Hindlimb muscle (tissue), 1 donor: ENCODE measurements at regions not wholly inside any gene's neighbourhood (a gene's known extent, or its start where the extent isn't known, plus 50 kb on each side); places are given as distances from the start of the nearest gene placed in this dataset.
A peak's percentile ranks its signal among the peaks of the same experiment; 100 is the strongest.

Source experiments
- DNase-seq: peaks from one replicate; pipeline ENCODE4 v3.0.0-alpha.2; 2013

DNA sequence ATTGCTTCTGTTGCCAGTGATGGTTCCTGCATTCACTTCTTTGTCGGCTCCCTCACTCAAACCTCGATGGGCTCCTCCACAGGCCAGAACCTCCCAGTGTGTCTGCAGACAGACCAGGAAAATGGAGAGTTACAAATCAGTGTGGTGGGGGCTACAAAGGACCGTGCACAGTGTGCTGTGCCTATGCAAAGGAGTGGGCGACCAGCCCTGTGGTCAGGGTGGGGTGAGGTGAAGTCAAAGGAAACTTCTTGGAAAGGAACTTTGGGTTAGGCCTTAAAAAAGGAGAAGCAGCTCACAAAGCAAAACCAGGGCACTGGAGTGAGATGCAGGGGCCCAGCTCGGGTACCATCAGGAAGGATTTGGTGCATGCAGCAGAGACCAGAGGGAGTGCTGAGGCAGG lies 304.3 kb upstream of the ZMIZ1 start:
- DNase-seq = no peak

DNA sequence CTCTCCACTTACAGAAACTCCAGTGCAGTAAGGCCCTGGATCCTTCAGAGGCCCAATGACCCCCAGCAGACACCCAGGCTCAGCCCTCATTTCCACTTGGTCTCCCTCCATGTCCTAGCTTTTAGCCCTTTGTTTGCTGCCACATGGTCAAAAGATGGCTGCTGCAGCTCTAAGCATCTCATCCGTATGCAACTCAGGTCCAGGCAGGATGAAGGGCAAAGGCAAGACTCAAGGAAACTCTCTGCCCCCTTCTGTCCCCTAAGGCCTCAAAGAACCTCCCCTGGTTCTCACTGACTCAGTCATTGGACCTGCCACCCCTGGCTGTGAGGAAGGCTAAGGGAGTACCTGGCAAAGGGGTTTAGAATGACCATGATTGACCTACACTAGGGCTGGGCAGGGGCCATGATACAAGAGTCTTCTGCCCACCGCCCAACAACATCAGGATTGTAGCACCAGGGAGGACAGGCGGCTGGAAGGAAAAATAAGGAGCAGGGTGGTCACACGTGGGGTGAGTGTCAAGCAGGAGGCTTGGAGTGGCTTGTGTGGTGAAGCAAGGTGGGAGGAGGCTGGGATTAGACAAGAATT lies 303.8 kb upstream of the ZMIZ1 start:
- no peak for DNase-seq

DNA sequence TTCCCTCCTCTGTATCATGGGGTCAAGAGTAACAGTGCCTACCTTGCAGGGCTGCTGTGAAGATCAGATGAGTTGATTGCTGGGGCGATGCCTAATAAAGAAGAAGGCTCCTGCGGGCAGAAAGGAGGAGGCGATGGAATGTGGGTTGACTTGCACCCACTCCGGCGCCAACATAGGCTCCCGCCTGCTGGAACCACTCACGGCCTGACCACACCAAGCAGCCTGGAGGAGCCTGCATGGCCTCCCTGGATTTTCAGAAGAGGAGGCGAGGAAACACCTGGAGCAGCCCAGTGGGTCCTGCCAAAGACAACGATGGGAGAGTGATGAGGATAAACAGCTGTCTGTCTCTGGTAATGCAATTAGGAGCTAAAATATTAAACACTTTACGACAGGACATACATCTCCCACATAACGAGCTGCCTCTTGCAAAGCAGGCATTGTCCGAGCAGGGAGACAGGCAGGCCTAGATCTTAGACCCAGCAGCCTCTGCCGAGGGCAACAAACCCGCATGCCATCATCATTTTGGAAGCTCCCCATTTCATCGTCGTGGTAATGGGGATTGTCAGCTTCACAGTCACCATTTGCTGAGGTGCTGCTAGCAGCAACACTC lies 302.9 kb upstream of the ZMIZ1 start:
- DNase-seq = no peak

DNA sequence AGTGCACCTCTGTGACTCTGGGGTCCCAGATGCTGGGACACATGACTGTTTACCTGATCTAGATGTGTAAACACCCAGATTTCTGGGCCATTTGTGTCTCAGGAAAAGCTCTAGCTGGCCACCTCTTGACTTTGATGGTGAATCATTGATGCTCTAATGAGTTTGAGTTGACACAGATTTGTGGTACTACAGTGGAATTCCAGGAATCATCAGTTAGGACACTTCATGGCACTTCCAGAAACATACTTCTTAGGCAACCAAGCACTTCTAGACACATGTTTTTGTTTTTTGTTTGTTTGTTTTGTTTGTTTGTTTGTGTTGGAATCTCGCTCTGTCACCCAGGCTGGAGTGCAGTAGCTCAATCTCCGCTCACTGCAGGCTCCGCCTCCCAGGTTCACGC lies 302.2 kb upstream of the ZMIZ1 start:
- DNase-seq = no peak

DNA sequence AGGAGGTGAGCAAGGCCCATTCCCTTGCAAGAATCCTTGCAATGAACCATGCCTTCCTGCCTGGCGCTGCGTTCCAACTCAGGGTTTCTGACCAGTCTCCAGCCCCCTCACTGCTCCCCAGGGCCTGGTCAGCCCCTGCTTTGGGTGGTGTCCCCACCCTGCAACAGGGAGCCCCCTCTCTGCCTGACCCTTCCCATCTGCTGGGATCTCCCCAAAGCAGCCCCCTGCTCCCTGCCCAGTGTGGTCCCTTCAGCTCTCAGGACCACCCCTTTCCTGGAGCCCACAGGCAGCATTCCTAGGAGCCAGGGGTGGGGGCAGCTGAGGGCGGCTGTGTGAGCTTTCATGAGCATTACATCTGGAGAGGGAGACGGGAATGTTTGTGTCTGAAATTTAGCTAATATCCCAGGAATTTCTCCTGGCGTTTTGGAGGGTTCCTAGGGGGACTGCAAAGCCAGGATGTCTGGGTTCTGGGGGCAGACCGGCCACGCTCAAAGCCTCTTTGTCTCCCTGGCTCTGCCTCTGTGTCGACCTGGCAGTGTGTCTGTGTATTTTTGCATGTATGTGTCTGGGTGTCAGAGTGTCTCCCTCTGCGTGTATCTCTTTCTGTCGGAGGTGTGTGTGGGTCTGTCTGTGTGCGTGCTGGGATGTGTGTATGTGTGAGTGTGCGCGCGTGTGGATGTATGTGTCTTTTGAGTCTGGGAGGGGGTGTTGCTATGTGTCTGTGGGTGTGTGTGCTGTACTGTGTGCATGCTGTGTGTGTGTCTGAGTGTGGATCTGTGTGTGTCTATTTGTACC lies 300.5 kb upstream of the ZMIZ1 start:
- no peak for DNase-seq

DNA sequence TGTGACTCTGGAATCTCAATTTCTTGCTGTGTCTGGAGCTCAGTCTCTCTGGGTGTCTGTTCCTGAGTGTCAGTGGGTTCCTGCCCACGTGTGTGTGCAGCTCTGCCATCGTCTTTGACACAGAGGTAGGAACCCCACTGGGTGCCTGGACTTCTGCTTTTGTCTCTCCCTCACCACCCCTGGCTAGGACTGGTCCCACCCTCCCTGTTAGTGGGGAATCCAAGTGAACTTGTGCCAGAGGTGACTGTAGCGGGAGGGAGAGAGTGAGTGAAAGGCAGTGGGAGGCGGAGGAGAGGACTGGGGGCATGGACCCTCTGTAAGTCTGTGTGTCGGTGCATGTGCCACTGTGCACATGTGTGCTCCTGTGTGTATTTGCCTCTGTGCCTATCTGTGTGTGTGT lies 299.9 kb upstream of the ZMIZ1 start:
- DNase-seq = no peak

DNA sequence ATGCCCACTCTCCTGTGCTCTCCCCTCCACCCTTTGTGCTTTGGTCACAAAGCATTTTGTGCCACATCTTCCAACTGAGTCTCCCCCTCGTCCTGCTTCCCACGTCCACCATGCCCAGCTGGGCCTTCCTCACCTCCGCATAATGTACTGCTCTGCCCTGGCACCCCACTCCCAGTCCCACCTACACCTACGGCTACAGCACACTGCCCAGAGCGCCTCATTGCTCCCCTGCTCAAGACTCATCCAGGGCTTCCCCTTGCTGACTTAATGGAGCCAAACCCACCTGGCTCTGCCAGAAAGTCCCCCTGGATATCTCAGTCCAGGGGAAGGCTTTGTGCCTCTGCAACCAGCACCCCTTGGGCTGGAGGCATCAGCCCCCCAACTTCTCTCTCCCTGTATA lies 299.2 kb upstream of the ZMIZ1 start:
- no peak for DNase-seq

DNA sequence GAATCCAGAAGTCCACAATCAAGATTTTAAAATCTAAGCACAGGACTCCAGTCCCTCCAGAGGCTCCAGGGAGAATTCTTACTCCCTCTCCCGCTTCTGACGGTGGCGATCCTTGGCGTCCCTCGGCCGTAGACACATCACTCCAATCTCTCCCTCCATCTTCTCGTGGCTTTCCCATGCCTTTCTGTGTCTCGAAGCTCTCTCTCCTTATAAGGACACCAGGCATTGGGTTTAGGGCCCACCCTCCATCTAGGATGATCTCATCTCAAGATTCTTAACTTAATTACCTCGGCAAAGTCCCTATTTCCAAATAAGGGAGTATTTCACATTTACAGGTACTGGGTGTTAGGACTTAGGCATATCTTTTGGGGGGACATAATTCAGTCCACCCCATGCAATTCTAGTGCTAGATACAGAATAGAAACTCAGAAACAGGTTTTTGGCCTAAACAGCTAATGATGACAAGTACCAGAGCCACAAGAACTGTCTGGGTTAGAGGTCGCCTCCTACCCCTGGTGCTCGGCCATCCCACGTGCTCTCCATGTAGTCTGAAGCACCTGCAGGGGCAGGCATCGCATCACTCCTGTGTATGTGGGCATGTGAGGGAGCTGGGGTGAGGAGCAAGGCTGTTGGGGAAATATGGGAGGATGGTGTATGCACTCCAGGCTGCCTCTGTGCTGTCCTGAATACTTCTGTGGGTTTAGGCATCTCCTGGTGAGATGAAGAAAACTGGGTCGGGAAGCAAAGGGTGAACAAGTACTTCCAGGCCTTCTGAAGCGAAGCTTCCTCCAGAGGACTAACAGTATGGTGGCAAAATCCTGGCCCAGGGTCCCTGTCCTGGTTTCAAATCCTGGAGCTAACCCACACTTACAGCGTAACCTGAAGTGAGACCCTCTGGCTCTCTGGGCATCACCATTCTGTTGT lies 298.3 kb upstream of the ZMIZ1 start:
- no peak for DNase-seq

DNA sequence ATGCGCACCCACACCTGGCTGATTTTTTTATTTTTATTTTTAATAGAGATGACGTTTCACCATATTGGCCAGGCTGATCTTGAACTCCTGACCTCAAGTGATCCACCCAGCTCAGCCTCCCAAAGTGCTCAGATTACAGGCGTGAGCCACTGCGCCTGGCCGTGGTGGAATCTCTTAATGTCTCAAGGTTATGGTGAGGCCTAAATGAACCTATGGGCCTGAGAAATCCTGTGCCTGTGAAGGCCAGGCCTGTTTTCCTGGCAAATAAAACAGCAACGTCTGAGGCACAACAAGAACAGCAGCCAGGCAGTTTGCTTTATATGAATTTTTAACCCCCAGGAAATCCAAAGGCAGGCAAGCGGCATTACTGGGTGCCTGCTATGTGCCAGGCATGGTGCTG lies 297.5 kb upstream of the ZMIZ1 start:
- no peak for DNase-seq

DNA sequence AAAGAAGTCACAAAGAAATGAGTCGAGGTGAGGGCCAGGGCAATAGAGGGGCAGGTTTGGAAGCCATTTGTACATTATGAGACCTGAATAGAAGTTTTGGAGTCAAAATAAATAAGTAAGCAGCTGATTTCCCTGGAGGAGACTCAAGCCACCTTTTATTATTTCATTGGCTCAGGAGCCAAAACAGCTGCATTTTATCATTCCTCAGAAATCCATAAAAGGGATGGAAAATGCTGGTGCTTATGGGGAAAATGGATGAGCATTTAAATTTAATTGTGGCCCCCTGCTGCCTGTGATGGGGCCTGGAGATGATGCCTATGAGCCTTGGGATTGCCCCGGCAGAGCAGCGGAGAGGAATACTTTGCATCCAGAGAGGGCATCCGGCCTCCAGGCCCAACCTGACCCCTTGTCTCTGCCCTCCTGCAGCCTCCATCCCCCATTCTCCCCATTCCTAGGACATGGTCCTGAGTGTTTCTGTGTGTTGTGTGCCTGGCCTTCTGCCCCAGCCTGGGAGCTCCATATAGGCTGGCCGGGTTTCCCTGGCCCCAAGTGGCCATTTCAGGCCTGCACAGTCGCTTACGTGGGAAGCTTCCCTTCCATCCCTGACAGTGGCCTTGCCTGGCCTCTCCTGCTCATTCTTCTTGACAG lies 296.8 kb upstream of the ZMIZ1 start:
- peak; percentile 68 for DNase-seq

DNA sequence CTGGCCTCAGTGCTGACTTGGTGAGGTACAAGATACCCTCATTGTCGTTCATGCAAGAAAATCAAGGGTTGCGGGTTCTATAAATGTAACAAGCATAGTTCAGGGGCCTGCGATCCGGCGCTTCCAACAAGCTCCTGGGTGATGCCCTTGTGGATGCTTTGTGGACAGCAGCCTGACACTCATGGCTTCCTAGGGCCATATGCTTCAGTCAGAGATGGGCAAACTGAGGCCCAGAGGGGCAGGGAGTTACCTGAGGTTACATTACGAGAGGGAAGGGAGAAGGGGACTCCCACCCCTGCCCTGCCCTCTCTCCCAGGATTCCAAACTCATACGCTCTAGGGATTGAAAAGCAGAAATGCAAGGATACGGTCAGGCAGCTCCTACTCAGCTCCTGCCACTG lies 296.3 kb upstream of the ZMIZ1 start:
- DNase-seq = no peak

DNA sequence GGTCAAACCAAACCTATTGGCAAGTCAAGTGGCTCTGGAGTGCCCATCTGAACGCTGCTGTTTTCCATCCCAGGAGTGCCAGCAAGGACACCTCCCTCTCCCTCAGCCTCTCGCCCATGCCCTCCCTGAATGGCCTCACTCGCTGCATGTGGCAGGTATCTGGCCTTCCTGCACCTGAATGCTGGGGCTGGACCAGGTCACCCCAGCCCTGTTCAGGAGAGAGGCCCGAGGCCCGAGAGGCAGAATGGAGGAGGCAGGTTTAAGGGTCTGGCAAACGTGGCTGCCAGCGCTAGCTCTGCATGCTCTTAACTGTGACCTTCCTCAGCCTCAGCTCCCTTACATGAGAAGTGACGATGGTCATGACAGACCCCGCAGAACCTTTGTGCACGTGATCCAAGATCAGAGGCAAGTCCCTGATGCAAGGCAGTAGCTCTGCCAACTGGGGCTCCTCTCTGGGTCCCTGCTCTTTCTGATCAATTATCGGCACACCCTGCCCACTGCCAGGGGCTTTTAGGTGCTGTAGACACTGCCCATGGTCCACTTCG lies 295.7 kb upstream of the ZMIZ1 start:
- no peak for DNase-seq

DNA sequence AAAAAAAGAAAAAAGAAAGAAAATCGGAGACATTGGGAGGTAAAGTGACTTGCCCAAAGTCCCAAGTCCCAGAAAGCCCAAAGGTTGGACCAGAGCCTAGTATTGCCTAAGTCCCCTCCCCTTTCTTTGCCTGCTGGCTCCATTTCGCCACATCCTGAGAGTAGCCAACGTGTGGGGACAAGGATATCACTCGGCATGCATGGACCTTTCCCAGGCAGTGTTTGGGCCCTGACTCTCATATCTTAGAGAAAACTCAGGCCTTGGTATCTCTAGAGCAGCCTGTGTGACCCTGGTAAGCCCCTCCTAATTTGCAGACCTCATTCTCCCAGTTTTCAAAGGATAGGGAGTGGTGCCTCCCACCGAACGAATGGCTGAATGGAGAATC lies 294.2 kb upstream of the ZMIZ1 start:
- DNase-seq = no peak

DNA sequence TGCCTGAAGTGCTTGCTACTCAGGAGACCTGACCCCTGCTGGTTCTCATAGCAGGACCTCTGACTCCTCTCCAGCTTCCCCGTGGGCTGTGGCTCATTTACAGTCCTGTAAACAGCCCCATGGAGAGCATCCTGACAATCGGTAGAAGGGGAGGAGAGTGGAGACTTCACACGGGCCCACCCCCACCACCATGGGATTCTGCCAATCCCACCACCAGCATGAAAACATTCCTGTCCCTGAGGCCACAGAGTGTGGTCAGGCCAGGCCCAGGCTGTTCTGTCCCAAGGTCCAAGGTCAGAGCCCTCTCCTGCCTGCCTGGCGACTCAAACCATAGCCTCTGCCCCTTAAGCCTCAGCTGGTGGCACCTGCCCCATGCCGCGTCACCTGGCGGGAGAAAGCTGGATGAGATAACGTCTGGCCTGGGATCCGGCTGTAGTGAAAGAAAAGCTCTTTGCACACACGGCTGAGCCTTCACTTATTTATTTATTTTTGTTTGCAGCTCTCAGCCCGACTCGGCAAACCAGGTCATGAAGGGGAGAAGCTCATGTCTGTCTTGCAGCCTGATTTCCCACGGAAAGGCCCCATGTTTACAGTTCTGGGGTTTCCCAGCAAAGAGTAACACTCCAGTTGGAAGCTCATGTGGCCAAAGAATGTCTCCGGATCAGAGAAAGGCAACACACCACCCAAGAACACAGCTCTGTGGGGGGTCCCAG lies 293.6 kb upstream of the ZMIZ1 start:
- no peak for DNase-seq

DNA sequence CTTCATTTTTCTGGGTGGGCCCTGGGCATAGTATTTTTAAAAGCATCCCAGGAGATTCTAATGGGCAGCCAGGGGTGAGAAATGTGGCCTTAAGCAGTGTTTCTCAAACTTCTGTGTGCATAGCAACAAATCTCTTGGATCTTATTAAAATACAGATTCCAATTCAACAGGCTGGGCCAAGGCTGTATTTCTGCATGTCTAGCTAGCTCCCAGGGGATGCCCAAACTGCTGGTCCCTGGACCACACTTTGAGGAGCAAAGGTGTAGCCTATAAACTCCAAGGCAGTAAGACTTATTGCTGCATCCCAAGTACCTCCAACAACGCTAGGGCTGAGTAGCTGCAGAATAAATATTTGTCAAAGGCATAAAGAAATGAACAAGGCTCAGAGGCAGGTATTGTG lies 292.9 kb upstream of the ZMIZ1 start:
- no peak for DNase-seq

DNA sequence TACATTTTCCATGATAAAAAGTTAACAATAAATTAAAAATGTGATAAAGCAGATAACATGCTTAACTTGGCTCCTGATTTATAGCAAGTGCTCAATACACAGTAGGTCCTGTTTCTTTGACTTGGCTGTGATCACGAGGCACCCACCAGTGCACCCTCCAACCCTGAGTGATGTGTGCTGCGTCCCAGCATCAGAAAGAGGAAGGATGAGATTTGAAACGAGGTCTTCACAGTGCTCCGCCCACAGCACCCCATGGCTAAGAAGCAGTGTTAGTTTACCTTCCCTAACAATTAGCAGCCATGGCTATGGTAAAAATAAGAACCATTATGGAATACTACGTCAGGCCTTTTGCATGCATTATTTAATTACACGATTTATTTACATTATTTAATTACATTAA lies 292.0 kb upstream of the ZMIZ1 start:
- no peak for DNase-seq

DNA sequence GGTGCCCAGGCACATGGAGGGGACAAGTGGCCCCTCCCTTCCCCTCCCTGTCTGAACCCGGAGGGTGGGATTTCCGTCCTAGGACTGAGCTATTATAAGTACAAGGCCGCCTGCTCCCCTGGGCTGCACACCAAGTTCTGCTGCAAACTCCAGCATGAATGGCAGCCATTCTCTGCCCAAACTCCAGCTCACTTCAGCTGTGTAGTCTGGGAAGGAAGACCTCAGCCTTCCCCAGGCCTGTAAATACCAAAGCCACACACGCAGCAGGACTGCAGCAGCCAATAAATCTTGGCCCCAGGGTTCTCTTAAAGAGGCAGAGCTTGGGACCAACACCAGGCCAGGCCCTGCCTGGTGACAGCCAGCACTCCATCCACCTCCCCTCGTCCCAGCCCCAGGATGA lies 291.3 kb upstream of the ZMIZ1 start:
- peak; percentile 72 for DNase-seq

DNA sequence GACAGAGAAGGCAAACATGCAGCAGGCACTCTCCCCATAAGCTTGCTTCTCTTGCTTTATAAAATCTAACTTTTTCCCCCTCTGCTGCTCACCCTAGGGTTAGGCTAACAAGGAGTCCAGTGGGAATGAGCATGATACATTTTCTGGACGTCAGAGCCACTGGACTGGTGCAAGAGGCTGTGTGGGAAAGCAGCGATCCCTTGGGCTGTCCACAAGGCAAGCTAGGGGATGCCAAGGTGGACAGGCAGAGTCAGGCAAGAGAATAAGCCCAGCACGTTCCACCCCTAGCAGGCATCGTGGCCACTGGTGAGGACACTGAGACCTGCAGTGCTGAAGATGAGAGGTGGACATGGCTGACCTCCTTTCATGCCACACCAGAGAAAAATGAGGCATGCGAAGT lies 290.9 kb upstream of the ZMIZ1 start:
- no peak for DNase-seq

DNA sequence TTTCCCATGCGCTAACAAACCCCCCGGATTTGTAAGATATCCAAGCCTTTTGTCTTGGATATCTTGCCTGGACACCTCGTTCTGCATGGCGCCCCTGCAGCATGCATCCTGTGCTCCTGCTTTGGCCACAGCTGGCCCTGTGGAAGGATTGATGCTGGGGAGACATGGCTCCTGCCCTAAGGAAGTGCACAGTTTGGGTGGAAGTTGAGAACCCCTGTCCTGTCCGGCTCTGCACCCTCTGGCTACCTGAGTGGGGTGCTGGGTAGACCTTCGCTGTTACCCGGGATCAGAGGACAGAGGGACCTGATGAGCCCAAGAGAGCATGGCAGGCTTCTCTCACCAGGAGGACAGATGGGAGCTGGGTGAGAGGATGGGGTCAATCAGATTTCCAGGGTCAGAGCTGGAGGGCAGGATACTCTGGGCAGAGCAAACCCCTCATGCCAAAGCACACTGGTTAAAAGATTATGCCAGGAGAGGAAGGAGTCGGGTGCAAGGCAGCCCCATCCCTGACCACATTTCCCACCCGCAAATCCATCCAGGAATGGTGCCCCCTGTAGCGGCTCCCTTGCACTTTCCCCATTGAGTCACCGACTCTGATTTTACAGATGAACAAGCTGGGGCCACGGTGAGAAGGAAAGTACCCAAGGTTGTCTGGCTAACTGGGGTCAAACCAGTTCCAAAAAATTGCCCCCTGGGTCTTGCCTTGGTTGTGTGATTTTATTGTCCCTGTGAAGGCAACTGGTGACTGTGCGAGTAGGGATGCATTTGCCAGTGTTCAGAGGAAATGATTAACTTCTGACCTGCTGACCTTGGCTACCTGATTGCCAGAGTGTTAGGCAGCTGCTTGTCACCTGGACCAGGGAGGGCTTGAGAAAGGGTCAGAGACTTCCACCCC lies 290.1 kb upstream of the ZMIZ1 start:
- no peak for DNase-seq

DNA sequence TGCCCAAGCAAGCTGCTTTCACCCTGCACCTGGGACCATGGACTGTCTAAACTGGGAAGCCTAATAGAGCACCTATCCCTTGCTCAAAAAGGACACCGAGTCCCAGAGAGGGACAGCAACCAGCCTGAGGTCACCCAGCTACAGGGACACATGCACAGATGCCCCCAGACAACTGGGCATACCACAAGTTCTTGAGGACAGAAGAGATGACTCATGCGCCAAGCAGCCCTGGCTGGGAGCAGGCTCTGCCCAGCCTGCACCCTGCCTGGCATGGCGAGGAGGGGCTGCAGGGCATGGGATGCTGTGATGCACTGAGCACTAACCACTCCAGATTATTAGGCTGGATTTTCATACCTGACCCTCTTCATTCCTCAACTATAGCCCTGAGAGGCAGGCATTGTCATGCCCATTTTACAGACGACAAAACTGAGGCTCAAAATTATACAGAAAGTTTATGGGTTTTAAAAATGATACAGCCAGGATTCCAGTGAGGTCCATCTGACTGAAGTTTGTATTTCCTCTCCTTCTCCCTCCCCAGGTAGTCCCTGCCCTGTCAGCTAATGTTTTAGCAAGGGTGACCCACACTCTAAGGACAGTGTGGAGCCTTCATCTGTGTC lies 289.3 kb upstream of the ZMIZ1 start:
- DNase-seq = no peak
